HG02678 (cell line): ENCODE measurements at regions not wholly inside any gene's neighbourhood (a gene's known extent, or its start where the extent isn't known, plus 50 kb on each side); places are given as distances from the start of the nearest gene placed in this dataset.

ENCODE experiments used
- ATAC-seq: cut with Tn5 transposase; IDR thresholded peaks from one replicate; pipeline ENCODE4 v1.9.1; 2021; ENCODE audit warnings: mild to moderate bottlenecking, moderate library complexity; ENCODE audit not compliant: unreplicated experiment

DNA sequence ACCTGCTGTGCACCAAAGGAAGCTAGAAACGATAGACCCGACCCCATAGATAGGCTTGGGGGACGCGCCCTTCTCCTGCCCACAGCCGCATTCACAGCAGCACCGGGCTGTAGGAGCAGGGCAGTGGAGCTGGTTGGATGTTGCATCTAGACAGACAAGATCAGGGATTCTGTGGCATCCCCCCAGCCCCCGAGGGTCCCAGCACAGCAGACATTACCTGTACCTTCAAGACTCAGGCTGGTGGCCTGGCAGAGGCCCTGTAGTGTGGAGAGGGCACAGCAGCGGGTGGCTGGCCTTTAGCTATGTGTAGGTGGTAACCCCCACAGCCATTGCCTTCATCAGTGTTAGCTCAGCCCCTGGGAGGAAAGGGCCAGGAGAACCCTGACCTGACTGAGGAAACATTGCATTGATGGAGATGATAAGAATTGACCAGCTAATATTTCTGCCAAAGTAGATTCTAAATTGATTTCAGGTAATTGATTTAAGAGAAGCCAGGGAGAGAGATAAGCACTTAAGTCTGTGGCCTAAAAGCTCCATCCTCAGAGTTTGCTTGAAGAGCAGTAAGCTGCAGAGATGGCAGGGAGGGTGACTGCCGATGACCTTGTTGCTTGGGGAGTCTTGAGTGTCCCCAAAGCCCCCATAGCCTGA is 269.4 kb downstream of the TLE3 start:
- no peak for ATAC-seq

DNA sequence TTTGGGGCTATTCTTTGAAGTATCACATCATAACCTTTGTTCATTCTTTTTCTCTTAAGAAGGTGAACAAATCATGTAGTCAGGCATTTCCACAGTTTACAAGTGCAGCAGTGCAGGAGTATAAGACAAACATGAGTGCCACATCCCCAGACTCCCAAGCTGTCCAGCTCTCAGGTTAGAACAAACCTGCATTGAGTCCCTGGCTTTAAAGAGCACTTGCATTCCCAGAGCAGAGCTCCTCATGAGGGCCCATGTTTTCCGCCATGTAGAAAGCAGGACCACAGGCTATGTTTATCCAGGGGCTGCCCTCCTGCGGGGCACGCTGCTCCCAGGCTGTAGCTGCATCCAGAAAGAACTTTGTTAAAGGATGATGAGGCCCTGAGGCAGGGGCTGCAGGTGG is 267.7 kb downstream of the TLE3 start:
- no peak for ATAC-seq

DNA sequence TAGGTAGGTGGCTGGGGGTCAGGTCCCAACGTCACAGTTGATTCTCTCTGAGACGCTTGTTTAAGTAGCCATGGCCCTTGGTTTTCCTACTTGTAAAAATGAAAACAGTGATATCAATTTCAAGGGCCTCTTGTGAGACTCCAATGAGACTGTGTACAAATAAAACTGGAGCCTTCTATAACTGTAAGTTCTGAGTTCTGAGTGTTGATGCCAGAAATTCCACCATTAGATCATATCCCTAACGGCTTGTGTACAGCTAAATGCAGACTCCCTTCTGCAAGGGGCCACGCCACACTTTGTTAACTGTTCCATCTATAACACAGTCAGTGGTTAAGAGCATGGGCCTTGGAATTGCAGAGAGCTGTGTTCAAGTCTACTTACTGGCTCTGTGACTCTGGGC is 267.3 kb downstream of the TLE3 start:
- no peak for ATAC-seq

DNA sequence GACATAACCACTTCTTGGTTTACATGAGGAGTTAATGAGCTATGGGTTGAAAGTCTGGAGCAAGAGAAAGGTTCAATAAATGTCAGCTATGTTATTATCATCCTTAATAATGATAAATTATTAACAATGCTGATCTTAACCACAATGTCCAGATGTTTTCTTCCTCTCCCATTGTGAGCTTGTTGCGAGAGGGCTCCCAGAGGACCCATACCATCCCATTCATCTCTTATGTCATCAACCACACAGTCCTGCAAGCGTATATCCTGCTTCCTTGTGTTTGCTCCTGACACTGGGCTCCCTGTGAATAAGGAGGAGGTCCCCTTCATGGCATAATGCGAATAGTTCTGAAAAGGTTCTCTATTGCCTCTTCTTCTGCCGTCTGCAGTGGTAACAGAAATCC is 266.8 kb downstream of the TLE3 start:
- no peak for ATAC-seq

DNA sequence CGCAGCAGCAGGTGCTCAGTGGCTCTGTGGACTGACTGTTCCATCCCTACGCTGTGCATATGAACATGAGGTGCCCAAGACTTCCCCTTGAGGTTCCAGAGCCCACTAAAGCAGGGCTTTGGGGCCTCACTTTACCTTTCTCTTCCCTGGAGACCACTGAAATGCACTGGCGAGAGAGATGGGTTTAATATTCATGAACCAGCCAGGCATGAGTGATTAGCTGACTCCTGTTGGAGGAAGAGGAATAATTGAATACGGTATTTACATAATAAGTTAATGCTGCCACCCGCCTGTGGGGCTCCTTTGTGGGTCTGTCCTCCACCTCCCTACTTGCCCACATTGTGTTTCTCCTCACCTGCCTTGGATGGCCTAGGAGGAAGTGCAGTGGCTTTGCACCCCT is 263.4 kb downstream of the TLE3 start:
- no peak for ATAC-seq

- no peak for ATAC-seq
These were observed 263.0 kb downstream of the TLE3 start for GRCh38 chr15:69834761-69835160.

GRCh38 chr15:69836048-69836447 is 261.7 kb downstream of the TLE3 start:
- ATAC-seq = no peak

DNA sequence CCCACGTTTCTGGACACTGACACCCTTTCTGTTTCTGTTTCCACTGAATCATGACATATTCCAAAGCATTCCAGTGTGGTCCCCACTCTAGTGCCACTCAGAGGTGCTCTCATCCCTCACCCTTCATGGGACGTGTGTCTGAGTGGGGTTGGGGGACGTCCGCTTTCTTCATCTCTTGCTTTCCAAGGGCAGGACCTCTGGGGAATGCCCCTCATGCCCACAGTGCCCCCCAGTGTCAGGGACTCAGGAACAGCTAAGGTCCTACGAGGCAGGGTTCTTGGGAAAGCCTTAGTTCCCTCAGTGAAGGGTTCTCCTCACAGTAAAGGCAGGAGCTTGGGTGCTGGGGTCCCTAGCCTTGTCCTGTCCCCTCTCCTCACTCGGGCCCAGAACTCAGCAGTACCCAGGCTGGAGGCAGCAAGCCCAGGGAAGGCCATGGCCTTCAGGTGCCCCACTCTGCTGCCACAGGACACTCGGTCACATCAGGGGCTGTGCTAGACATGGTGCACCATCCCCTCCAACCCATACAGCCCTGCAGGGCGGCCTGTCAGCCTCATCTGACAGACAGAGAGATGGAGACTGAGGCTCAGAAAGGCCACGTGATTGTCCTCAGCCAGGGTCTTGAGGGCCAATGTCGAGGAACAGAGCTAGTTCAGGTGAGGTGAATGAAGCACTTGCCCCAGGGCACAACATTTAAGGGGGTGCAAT is 261.0 kb downstream of the TLE3 start:
- no peak for ATAC-seq

DNA sequence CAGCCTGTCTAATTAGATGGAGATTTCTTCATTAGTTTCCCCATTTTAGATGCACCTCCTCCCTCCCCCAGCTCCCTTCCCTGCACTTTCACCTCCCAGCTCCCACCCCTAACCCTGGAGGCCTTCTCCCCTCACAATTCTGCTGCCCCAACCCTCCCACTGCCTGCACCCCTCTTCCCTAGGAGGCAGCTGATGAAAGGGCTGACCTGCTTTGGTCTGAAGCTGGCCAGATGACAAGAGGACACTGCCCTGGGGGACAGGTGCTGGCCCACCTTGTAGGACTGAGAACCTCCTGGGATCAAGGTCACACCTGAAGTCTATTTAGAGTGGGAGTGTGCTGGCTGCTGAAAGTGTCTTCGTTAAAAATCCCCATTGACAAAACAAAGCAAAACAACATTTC is 259.4 kb downstream of the TLE3 start:
- no peak for ATAC-seq

DNA sequence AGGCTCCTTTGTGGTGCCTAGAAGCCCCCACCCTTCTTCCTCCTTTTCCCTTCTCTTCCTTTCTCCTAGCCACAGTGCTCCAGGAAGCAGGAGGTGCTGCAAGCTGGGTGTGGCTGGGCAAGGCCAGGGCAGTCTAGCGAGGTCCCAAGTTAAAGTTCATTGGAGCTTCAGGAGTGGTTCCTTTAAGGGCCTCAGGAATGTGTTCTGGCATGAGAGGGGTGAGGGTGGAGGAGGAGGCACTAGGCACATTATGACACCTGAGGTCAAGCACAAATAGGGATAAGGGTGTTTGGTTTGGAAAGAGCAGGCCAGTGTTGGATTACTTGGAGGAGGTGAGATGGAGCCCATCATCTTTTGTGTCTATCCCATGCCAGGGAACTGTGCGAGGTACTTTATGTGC is 258.7 kb downstream of the TLE3 start:
- ATAC-seq = no peak

DNA sequence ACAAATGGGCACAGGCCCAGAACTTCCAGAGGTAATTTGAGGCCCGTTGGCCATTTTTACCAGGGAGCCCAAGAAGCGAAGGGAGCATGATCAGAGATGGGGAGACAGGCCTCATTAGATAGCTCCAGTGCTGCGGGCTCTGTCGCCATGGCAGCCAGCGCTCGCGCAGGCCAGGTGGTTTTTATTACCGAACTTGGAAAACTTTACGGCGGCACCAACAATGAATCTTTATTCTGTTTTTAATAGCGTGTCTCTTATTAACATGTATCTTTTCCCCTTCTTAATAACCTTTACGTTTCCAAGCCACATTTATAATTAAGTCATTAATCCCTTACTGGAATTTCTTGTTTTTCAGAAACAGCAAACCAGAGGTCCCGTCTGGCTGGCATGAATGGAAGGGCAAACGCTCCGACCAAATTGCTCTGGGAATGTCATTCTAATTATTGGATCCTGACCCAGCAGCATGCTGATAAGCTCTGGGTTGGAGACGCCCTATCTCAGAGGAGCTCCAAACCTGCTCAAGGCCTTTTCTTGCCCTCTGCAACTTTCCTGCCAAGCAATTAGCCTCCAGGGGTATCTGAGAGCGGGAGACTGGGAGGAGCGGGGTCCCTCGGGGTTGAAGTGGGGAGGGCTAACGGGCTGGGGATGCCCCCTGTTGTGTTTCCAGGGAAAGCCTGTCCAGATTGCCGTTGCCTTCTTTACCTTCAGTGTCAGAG is 256.4 kb downstream of the TLE3 start:
- no peak for ATAC-seq

DNA sequence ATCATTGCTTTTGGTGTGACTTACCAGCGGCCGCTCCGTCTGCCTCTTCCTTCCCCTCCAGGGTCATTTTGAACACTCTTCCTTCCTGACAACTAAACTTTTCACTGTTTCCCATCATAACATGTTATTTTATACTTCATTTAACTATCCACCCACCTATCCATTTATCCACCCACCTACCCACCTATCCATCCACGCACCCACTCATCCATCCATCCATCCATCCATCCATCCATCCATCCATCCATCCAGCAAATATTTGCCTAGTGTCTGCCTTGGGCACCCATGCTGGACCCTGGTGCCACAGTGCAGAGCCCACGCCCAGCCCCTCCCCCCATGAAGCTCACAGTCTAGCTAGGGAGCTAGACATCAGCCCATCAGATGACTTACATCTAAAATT is 254.9 kb downstream of the TLE3 start:
- ATAC-seq = no peak

GRCh38 chr15:69843276-69843899 is 254.3 kb downstream of the TLE3 start:
- no peak for ATAC-seq

DNA sequence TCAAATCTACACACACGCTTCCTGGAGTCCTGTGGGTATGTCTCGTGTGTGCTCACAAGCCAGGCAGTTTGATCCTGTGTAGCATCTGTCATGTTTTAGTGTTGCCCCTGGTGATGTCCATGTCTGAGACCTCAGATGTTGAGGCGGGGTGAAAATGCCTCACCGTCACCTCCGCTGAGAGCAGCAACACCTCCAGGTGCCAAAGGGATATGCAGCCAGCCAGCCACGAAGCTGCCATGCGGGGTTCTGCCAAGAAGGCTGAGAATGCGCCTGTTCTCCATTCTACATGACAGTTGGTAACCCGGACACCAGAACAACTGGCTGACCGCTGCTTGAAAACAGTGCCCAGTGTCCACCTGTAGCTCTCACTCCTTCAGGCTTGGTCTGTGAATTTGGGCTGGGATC is 253.8 kb downstream of the TLE3 start:
- no peak for ATAC-seq

- no peak for ATAC-seq
These were observed 252.6 kb downstream of the TLE3 start for GRCh38 chr15:69845159-69845558.

DNA sequence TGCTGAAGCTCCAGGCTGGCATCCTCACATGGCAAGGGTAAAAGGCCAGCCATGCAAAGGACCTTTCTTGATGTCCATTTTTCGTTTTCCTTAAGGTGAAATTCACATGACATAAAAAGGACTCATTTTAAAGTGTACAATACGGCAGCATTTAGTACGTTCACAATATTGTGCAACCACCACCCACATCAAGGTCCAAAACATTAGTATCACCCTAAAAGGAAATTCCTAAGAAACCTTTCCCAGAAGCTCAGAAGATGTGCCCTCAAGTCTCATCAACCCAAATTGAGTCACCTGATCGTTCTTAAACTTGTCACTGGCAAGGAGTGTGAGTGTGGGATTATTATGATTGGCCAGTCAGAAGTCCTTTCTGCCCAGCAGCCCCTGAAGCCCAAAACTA is 250.1 kb downstream of the TLE3 start:
- no peak for ATAC-seq

- ATAC-seq = no peak
These were observed 249.6 kb downstream of the TLE3 start for GRCh38 chr15:69848096-69848495.

GRCh38 chr15:69848551-69849231 is 249.0 kb downstream of the TLE3 start:
- ATAC-seq = no peak

DNA sequence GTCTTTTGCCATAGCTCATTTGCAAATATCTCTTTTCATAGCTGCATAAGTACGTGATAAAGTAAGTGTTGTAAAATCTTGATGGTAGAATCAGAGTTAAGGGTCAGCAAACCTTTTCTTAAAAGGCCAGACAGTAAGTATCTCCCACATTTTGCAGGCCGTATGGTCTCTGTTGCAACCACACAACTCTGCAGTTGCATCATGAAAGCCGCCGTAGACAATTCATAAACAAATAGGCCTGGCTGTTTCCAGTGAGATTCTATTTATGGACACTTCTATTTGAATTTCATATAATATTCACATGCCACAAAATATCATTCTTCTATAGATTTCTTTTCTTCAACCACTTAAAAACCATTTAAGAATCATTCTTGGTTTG is 248.5 kb downstream of the TLE3 start:
- ATAC-seq = no peak

- ATAC-seq = no peak
These were observed 245.2 kb downstream of the TLE3 start for GRCh38 chr15:69852482-69852881.

- ATAC-seq = no peak
These were observed 244.8 kb downstream of the TLE3 start for GRCh38 chr15:69852916-69853315.
